HG03432 (cell line): ENCODE measurements at regions not wholly inside any gene's neighbourhood (a gene's known extent, or its start where the extent isn't known, plus 50 kb on each side); places are given as distances from the start of the nearest gene placed in this dataset.

ENCODE experiments used
- ATAC-seq: cut with Tn5 transposase; IDR thresholded peaks from one replicate; pipeline ENCODE4 v1.9.1; 2021; ENCODE audit warnings: mild to moderate bottlenecking, moderate library complexity; ENCODE audit not compliant: unreplicated experiment

GRCh38 chr3:18779704-18780103, 354.6 kb upstream of the SATB1 start:
- no peak for ATAC-seq

GRCh38 chr3:18778598-18778997, 353.5 kb upstream of the SATB1 start:
- no peak for ATAC-seq

- no peak for ATAC-seq
These were observed 353.0 kb upstream of the SATB1 start for GRCh38 chr3:18778094-18778493.

GRCh38 chr3:18775501-18775900, 350.4 kb upstream of the SATB1 start:
- ATAC-seq = no peak

- ATAC-seq = no peak
These were observed 349.4 kb upstream of the SATB1 start for GRCh38 chr3:18774319-18775088.

GRCh38 chr3:18772699-18773305, 347.7 kb upstream of the SATB1 start:
- no peak for ATAC-seq

DNA sequence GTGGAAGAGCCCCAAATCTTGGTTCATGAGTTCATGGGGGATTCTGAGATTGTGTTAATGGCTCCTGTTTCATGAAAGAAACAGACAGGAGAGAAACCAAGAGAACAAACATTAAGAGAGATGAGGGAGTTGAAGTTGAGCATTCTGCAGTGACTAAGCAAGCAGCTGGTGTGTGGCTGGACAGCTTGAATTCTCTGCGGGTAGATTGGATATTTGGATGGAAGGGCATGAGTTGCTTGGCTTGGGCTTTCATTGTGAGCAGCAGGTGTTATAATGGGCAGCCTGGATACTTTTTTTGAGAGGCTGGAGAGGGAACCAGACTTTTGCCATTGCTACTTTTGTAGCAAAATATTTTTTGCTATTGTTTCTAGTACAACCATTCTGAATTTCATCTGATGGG, 346.8 kb upstream of the SATB1 start:
- no peak for ATAC-seq

DNA sequence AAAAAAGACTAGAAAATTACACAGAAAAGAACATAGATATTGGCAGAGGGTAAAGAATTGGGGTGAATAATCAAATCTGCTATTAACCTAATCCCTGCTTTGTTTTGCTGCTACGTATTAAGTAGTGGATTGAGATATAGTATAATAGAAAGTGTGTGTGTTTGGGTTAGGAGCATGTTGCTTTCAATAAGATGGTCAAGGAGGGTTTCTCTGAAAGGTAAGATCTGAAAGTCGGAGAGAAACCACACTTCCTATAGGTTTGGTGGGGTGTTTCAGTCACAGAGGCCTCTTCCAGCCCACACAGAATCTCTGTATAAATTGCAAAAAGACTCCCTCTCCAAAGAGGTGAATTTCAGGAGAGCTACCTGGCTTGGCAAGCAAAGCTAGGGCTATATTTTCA, 345.7 kb upstream of the SATB1 start:
- no peak for ATAC-seq

- ATAC-seq = no peak
These were observed 342.7 kb upstream of the SATB1 start for GRCh38 chr3:18767756-18768303.

- no peak for ATAC-seq
These were observed 341.8 kb upstream of the SATB1 start for GRCh38 chr3:18766974-18767373.

GRCh38 chr3:18765662-18766061, 340.5 kb upstream of the SATB1 start:
- no peak for ATAC-seq

GRCh38 chr3:18765161-18765560, 340.0 kb upstream of the SATB1 start:
- no peak for ATAC-seq

- no peak for ATAC-seq
These were observed 336.4 kb upstream of the SATB1 start for GRCh38 chr3:18761530-18761929.

DNA sequence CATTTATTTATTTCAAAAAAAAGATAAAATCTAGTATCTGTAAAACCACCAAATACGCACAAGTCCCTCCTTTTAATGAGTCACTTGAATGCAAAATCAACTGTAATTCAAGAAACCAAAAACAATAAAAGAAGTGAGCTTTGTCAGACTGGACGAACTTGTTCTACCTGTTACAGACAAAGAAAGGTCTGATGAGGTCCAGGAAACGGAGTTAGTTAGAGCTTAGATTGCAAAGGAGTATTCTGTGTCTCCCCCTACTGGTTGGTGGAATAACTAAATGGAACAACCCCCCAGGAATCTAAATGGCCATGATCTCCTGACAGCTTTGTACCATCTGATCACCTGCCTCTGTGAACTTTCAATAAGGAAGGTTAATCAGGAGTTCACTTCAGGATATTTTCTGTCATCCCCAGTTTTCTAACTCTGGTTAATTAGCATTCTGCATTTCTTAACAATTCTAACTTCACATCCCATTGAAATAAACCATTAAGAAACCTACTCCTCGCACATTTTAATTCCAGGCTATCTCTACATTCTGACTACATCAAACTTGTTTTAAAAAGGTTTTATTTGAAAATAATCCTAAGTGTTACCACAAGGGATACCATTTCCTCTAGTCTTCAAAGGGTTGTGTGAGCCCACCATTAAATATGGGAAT, 333.0 kb upstream of the SATB1 start:
- ATAC-seq = peak; percentile 96

GRCh38 chr3:18757476-18757875, 332.3 kb upstream of the SATB1 start:
- no peak for ATAC-seq

- no peak for ATAC-seq
These were observed 327.3 kb upstream of the SATB1 start for GRCh38 chr3:18752273-18752934.

DNA sequence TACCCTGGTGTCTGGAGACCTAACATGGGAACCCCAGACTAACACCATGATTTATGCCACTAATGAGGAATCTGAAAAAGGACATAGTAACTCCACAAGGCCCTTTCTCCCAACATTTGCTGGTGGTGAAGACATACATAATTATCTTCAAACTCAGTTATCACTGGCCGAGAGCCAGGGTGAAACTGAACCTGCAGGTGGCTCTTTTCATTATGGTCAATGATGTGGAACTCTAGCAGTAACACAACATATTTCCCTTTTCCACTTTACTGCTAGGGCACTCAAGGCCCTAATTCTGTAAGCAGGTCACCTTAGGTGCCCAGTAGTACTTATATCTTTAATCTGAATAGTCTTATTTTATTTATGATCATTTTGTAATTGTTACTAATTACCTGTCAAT, 326.4 kb upstream of the SATB1 start:
- ATAC-seq = peak; percentile 70

DNA sequence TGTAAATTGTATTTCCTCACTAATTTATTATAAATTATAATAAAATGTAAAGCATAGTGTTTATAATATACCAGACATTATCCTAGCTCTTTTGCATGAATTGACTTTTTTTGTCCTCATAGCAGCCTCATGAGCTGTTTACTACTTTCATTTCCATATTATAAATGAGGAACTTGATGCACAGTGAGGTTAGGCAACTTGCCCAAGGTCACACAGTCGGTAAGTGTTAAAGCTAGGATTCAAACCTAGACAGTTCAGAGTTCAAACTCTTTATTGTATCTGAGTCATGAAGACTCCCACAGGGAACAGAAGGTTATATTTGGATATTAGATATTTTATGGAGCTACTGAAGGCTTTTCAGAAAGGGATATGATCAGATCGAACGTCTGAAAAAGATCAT, 322.2 kb upstream of the SATB1 start:
- no peak for ATAC-seq

DNA sequence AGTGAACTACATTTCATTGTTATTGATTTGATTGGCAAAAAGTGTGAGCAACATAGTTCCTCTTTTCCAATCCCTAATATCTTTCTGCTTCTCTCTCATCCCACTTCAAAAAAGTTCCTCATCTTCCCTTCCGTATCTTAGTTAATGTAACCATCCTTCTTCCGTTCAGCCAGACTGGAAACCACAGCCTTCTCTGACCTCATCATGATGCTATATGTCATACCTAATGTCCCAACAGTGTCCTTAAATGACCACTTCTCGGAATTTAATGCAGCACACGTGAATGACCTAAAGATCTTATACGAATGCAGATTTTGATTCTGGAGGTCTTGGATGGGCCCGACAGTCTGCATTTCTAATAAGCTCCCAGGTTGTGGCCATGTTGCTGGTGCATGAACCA, 320.3 kb upstream of the SATB1 start:
- ATAC-seq = no peak

DNA sequence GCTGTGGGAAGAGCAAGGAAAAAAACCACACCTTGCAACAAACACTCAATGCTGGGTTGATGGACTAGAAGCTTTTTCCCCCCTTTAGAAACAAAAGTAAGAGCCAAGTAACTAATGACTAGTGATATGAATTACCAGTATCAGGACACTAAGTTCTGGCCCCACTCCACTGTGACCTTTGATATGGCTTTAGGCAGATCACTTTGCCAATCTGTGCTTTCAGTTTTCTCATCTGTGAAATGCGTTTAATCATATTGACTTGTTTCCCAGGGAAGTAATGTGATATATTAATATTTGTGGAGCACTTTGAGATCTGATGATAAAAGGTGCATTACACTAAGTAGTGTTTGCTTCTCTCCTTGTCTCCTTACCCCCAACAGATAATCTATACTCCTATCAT, 319.3 kb upstream of the SATB1 start:
- ATAC-seq = no peak

DNA sequence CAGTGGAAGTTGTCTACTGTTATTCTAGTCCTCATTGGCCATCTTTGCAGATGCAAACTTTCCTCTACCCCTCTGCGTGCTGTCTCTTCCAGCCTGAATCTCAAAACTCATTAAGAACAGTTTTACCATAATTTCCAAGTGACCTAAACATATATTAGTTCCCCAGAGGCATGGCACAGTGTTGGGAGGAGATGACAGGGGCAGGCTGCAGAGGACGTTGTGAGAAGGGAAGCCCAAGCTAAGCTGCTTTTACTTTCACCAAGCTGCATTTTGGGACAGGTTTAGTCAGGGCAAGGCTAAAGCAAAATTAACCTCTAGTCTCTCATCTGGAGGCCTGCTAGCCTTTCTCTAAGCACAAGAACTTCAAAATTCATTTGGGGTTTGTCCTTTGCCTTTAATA, 318.6 kb upstream of the SATB1 start:
- no peak for ATAC-seq
